ENCODE measurements at regions not wholly inside any gene's neighbourhood (a gene's known extent, or its start where the extent isn't known, plus 50 kb on each side); places are given as distances from the start of the nearest gene placed in this dataset.

DNA sequence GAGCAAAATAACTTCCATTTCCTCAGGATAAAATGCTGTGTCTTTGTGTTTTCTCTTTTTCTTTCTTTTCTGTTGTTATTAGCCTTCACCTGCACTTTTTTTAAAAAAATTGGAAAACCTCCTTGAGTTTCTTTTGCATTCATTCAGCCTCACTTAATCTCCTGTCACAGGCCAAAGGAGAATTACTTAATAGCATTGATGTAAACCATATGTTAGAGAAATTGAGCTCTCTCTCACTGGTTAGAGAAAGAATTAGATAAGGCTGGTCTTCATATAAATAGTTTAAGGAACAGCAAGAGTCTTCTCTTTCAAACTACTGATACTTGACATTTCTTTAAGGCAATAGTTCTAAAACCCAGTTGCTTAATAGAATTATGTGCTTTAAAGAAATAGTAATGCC is 564.2 kb downstream of the TFAP2B start:
- no peak for TF ChIP-seq CTCF (IDR thresholded peaks at IDR 0.05; ENCODE audit: control insufficient read depth, extremely low read depth, insufficient read depth)
- DNase-seq (ENCODE audit: low read depth): no peak
- no peak overlapping the region for H3K4me3 ChIP-seq (ENCODE audit: low read depth, low read length)

DNA sequence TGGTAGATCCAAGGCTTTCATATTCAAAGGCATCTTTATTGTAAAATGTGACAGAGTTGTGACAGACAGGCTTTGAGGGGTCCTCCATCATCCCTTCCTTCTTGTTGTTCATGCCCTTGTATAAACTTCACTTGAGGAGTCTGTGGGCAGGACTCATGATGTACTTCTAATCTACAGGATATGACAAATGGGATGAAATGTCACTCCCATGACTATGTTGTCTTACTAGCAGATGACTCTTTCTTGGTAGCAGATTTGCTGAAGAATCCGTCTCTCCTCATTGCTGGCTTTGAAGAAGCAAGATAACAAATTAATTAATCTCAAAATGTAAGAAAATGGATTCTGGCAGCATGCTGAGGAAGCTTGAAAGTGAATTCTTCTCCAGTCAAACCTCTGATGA is 566.1 kb downstream of the TFAP2B start:
- no peak for TF ChIP-seq CTCF (IDR thresholded peaks at IDR 0.05; ENCODE audit: control insufficient read depth, extremely low read depth, insufficient read depth)
- H3K4me3 ChIP-seq (ENCODE audit: low read depth, low read length): no peak overlapping the region
- no peak for DNase-seq (ENCODE audit: low read depth)

GRCh38 chr6:51386347-51386836 is 567.7 kb downstream of the TFAP2B start:
- DNase-seq (ENCODE audit: low read depth): no peak
- H3K4me3 ChIP-seq (ENCODE audit: low read depth, low read length): no peak overlapping the region
- no peak for TF ChIP-seq CTCF (IDR thresholded peaks at IDR 0.05; ENCODE audit: control insufficient read depth, extremely low read depth, insufficient read depth)

DNA sequence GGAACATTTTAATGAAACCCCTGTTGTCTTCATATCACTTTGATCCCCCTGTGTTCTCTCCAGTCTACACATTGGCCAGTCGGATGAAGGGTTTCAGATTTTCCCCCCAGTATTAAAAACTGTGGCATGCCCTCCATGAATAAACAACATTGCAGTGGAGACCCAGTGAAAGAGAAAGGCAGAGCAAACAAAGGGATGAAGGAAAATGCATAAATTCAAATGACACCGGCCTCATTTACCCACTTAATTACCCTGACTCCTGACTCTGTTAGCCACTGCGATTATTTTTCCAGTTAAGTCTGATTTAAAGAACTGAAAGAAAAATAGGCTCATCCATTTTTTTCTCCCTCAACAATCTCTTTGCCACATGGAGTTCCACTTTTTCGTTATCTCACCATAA is 569.2 kb downstream of the TFAP2B start:
- no peak for DNase-seq (ENCODE audit: low read depth)
- no peak overlapping the region for H3K4me3 ChIP-seq (ENCODE audit: low read depth, low read length)
- TF ChIP-seq CTCF (IDR thresholded peaks at IDR 0.05; ENCODE audit: control insufficient read depth, extremely low read depth, insufficient read depth): no peak

DNA sequence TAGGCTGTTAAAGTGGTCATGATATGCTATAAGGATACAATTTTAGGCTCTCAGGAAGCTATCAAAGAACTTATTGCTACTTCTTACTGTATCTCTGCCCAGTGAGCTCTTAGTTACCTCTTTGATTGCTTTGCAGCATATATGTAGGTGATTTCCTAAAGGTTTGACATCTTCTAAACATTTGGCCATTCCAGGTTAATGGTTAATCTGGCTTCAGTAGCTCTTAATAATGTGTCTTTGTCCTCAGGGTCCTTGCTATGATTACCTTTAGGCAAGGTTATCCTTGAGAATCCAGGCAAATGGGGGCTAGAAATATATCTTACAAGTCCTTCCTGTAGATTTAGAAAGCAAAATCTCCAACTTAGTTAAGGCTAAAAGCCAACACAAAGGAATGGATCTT is 575.4 kb downstream of the TFAP2B start:
- TF ChIP-seq CTCF (IDR thresholded peaks at IDR 0.05; ENCODE audit: control insufficient read depth, extremely low read depth, insufficient read depth): no peak
- no peak for DNase-seq (ENCODE audit: low read depth)
- no peak overlapping the region for H3K4me3 ChIP-seq (ENCODE audit: low read depth, low read length)

GRCh38 chr6:51396583-51396982 is 577.9 kb downstream of the TFAP2B start:
- no peak for TF ChIP-seq CTCF (IDR thresholded peaks at IDR 0.05; ENCODE audit: control insufficient read depth, extremely low read depth, insufficient read depth)
- no peak for DNase-seq (ENCODE audit: low read depth)
- no peak overlapping the region for H3K4me3 ChIP-seq (ENCODE audit: low read depth, low read length)

DNA sequence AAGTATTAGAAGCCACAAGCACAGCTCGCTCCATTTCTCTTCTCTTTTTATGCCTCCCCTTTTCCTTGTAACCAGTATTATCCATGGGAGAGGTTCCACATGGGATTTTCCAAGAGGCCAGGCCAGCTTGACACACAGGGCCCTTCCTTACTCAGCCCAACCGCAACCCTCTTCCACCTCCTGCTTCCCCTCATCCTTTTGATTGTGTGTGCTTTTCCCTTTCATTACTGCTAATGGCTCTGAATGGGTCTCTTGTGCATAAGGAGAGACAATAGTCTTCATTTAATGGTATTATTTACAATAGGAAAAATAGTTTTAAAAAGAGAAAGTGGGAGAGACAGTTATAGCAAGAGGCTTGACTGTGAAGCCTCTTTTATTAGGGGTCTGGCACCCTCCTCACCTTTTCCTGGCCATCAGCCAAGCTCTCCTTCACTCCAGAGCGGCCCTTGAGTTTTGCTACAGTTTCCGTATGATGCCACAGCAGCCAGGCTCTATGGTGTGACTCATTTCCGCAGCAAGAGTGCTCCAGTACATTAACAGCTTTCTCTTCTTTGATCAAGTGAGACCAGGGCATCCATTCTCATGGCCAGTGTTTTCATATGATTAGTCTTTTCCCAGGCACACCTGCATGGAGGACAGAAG is 579.5 kb downstream of the TFAP2B start:
- no peak for TF ChIP-seq CTCF (IDR thresholded peaks at IDR 0.05; ENCODE audit: control insufficient read depth, extremely low read depth, insufficient read depth)
- no peak overlapping the region for H3K4me3 ChIP-seq (ENCODE audit: low read depth, low read length)
- DNase-seq (ENCODE audit: low read depth): no peak
